SJSA1 (cell line): ENCODE measurements at regions not wholly inside any gene's neighbourhood (a gene's known extent, or its start where the extent isn't known, plus 50 kb on each side); places are given as distances from the start of the nearest gene placed in this dataset.
"Not testable (repeated sequence)": the region's sequence is repeated elsewhere in the genome, so short reads cannot be mapped to it uniquely, and the experiment has no call there.

Experiments
- DNase-seq, 2 experiments: peaks; one replicate each; pipeline ENCODE4 v3.0.0-alpha.2; 2015 to 2020; ENCODE audit warnings: low spot score in 2 of 2, low read depth in 1 of 2
- H3K27ac ChIP-seq: fragments of 250-450 bp; sonication (Bioruptor Pico); 2 replicates; pipeline ENCODE4 v1.5.1; 2020; ENCODE audit warnings: mild to moderate bottlenecking, moderate library complexity
- H3K27me3 ChIP-seq: fragments of 250-450 bp; sonication (Bioruptor Pico); replicated peaks from 2 replicates; pipeline ENCODE4 v1.5.1; 2020; ENCODE audit warnings: mild to moderate bottlenecking, moderate library complexity
- H3K36me3 ChIP-seq: fragments of 250-450 bp; sonication (Bioruptor Pico); 2 replicates; pipeline ENCODE4 v1.5.1; 2020; ENCODE audit warnings: mild to moderate bottlenecking
- H3K4me1 ChIP-seq: fragments of 250-450 bp; sonication (Bioruptor Pico); replicated peaks from 2 replicates; pipeline ENCODE4 v1.6.1; 2021; ENCODE audit warnings: mild to moderate bottlenecking
- H3K4me3 ChIP-seq: fragments of 250-450 bp; sonication (Bioruptor Pico); 2 replicates; pipeline ENCODE4 v1.5.1; 2020; ENCODE audit warnings: mild to moderate bottlenecking
- H3K9me3 ChIP-seq: fragments of 250-450 bp; sonication (Bioruptor Pico); replicated peaks from 2 replicates; pipeline ENCODE4 v1.5.1; 2020; ENCODE audit warnings: mild to moderate bottlenecking

DNA sequence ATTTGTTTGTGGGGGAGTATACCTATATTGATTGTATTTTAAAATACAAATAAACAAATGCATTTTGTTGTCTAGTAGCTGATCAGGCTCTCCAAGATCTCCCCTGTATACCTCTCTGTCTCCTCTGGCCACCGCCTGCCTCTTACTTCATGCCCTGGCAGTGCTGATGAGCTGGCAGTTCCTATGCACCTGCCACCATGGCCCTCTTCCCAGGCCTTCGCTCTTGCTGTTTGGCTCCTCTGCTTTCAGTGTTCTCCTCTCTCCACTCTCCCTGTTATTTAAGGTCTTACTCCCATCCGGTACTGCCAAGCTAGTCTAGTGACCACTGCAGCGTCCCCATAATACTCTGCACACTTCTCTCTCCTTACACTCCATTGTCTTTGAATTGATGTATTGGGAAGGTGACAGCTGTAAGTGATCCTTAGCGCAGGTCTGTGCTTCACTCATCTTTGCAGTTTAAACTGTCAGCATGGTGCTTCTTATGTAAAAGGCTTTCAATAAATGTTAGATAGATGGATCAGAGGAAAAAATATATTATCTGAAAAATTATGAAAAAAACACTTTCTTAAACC is 88.1 kb upstream of the ATP1A1 start:
- no peaks in the 10 kb centered on the region for H3K9me3 ChIP-seq

DNA sequence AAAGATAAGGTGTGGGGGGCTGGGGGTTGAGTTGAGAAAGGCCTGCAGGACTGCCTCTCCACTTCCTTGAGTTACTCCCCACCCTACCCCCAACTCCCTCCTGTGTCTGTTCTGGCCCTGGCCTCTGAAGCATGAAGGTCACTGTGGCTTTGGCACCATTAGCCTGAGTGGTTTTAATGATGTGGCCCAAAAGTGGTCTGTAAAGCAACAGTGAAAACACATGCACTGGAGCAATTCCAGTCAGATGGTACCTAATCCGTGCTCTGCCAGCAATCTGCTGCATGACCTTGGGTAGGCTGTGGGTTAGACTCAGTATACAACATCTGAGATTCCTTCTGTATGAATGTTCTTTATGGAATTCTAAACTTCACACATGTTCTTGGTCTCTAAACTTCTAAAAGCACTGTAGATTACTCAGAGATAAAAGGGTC is 86.5 kb upstream of the ATP1A1 start:
- Histone ChIP-seq H3K9me3 (no peaks in the 10 kb centered on the region), H3K27ac (no peak overlapping the region), H3K4me1 (peaks cover 26% of the 10 kb centered on the region), H3K4me3 (no peak overlapping the region), H3K27me3 (no peaks in the 10 kb centered on the region), H3K36me3 (no peaks in the 10 kb centered on the region)
- peak in 1 of 2 experiments; percentile 24 for DNase-seq

More for the DNA sequence above, 88.1 kb upstream of the ATP1A1 start:
- Histone ChIP-seq H3K4me1 (peaks cover 13% of the 10 kb centered on the region), H3K27me3 (no peaks in the 10 kb centered on the region), H3K4me3 (no peak overlapping the region), H3K27ac (no peak overlapping the region), H3K36me3 (no peaks in the 10 kb centered on the region)
- no peak for DNase-seq

DNA sequence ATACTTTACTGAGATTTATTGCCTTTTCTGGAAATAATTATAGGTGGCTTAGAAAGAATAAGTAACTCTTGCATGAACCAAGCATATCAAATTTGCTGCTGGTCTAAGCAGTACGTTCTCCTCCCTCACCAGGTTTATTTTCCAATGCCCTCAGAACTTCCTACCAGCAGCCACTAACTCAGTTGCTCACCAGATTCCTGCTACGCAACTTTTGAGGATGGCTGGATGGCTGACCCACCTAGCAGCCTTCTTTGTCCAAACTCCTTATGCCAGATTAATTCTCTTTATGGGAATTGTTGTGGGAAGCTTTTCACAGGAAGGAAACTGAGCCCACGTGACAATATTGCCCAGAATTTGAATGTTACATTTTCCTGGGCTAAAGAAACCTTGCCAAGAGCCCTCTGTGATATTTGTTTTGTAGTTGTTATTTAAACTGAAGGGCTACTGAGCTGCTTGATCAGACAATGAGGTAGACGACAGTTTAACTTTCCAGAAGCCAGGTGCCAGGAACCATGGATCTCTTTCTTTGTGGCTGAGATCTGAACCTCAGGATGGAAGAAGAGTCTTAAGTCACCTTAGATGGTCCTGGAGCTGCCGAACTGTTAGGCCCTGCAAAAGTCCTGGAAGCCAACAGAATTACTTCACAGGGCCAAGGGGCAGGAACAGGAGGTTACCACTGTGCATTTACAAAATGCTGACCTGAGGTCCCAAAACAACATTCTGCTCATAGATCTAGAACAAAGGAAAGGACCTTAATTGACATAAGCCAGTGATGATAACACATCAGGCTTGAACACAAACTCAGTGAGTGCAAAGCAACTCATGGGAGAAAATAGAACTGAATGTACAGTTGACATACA is 85.5 kb upstream of the ATP1A1 start:
- H3K4me3 ChIP-seq: no peak overlapping the region
- H3K27me3 ChIP-seq: no peaks in the 10 kb centered on the region
- no peaks in the 10 kb centered on the region for H3K9me3 ChIP-seq
- H3K36me3 ChIP-seq: no peaks in the 10 kb centered on the region
- no peak for DNase-seq
- no peak overlapping the region for H3K27ac ChIP-seq
- peaks cover 30% of the 10 kb centered on the region for H3K4me1 ChIP-seq

DNA sequence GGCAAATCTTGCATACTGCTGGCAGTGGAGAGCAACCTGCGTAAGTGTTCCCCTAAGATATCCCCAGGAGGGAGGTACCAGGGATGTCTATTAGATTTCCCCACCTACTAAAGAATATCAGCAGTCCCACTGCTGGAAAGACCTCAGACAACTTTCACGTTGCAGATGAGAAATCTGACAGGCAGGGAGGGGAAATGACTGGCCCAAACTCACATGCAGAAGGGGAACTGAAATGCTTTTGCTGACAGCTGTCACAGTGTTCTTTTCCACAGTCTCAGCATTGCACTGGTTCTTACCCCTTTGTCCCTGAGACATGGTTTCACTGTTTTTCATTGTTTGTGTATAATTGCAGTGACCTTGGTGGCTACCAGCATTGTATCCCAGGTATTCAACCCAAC is 84.8 kb upstream of the ATP1A1 start:
- Histone ChIP-seq H3K4me3 (no peak overlapping the region), H3K27ac (no peak overlapping the region), H3K4me1 (peaks cover 30% of the 10 kb centered on the region), H3K36me3 (no peaks in the 10 kb centered on the region), H3K27me3 (no peaks in the 10 kb centered on the region), H3K9me3 (no peaks in the 10 kb centered on the region)
- no peak for DNase-seq

DNA sequence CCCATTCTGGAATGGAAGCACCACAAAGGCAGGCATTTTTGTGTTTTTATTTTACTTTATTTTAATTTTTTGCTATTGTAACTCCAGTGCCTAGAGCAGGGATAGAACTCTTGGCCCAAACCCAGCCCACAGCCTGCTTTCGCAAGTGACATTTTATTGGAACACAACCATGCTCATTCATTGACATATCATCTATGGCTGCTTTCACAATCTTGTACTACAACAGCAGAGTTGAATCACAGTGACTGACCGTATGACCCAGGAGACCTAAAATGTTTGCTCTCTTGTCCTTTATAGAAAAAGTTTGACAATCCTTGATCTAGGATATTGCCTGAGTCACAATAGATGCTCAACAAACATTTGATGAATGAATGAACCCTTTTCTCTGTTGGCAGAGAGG is 83.9 kb upstream of the ATP1A1 start:
- Histone ChIP-seq H3K27me3 (no peaks in the 10 kb centered on the region), H3K4me3 (no peak overlapping the region), H3K4me1 (peaks cover 30% of the 10 kb centered on the region), H3K9me3 (no peaks in the 10 kb centered on the region), H3K36me3 (no peaks in the 10 kb centered on the region), H3K27ac (no peak overlapping the region)
- no peak for DNase-seq

DNA sequence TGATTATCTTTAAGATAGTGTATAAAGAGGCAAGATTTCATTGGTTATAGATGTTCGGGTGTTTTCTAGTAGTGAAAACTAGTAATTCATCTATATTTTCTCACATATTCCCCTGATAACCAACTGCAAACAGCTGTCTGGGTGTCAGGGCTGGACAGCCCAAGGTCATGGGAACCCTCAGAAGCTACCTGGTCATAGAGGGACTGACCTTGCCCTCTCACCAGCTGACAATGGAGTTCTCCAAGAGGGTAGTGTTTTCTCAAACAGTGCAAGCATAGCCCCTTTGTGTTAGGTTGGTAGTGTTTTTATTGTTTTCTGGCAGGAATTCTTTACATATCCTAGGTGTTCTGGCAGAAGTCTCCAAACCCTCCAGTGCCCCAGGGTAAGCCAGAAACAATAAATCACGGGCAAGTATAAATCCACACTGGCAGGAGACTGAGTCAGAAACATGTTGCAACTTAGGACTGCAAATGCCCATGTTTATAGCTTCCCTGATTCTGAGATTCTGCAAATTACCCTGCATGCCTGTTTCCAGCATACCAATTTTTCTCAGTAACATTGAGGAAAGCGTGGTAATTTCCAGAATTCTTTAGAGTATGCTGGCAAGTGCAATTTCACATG is 82.8 kb upstream of the ATP1A1 start:
- Histone ChIP-seq H3K27ac (no peak overlapping the region), H3K9me3 (no peaks in the 10 kb centered on the region), H3K36me3 (no peaks in the 10 kb centered on the region), H3K4me1 (peaks cover 30% of the 10 kb centered on the region), H3K27me3 (no peaks in the 10 kb centered on the region), H3K4me3 (no peak overlapping the region)
- peak in 1 of 2 experiments; percentile 30 for DNase-seq

DNA sequence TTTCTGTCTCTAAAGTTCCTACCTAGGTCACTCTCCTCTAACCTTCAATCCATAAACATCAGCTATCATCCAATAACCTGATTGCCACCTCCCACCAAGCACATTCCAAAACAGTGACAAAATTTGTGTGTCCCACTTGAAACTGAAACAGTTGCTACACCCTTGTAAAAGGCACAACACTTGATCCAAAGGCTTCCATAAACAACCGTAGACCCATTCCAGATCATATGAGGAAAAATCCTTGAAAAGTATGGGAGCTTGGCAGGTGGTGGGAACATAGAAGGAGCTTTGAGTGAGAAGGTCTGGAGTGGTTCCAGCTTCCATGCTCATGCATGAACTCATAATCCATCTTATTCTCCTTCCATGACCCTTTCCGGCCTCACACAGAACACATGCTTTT is 82.0 kb upstream of the ATP1A1 start:
- DNase-seq: no peak
- Histone ChIP-seq H3K9me3 (no peaks in the 10 kb centered on the region), H3K27ac (no peak overlapping the region), H3K36me3 (no peaks in the 10 kb centered on the region), H3K4me3 (no peak overlapping the region), H3K4me1 (peaks cover 30% of the 10 kb centered on the region), H3K27me3 (no peaks in the 10 kb centered on the region)

DNA sequence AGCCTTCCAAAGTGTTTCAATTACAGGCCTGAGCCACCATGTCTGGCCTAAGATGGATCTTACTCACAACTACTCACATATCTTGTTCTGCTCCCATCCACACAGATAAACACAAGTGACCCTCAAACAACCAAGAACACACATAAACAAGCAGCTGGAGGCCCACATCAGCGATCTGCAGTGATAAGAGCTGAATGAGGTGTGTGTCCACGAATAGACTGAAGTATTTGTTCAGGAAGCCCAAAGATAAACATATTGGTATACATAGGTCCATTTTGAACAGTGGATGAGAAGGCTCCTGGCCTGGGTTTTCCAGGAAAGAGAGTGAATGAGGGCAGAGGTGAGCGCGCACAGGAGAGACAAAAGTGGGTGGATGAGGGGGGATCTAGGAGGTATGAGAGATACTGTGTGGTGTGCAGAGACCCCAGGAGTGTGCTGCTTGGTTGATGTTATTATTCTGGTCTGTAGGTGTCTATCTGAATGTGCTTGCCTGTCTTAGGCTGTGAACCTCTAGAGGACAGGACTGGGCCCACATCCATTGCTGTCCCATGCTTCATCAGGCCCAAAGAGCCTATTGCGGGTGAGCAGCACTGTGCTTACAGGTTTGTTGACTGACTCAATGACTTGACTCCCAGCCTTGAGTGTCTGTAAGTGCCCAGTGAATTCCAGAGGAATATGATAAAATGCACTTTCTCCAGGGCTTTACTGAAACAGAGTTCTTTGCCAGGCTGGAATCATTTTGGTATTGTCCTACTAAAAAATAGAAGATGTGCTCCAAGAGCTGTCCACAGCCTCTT is 79.9 kb upstream of the ATP1A1 start:
- Histone ChIP-seq H3K4me1 (peaks cover 17% of the 10 kb centered on the region), H3K4me3 (no peak overlapping the region), H3K36me3 (no peaks in the 10 kb centered on the region), H3K27ac (no peak overlapping the region), H3K9me3 (no peaks in the 10 kb centered on the region), H3K27me3 (no peaks in the 10 kb centered on the region)
- DNase-seq: no peak

DNA sequence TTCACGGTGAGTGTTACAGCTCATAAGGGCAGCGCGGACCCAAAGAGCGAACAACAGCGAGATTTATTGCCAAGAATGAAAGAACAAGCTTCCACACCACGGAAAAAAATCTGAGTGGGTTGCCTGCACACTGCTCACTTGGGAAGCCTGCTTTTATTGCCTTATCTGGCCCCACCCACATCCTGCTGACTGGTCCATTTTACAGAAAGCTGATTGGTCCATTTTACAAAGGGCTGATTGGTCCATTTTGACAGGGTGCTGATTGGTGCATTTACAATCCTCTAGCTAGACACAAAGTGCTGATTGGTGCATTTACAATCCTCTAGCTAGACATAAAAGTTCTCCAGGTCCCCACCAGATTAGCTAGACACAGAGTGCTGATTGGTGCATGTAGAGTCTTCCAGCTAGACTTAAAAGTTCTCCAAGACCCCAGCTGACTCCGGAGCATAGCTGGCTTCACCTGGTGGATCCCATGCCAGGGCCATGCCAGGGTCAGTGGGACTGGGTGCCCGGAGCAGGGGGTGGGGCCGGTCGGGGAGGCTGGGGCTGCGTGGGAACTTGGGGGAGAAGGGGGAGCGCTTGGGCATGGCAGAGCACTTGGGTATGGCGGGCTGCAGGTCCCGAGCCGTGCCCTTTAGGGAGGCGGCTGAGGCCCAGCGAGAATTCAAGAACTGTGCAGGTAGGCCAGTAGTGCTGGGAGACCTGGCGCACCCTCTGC is 75.4 kb upstream of the ATP1A1 start:
- Histone ChIP-seq H3K9me3 (no peaks in the 10 kb centered on the region), H3K36me3 (no peaks in the 10 kb centered on the region), H3K27ac (no peak overlapping the region), H3K27me3 (no peaks in the 10 kb centered on the region), H3K4me1 (no peaks in the 10 kb centered on the region), H3K4me3 (no peak overlapping the region)
- no peak for DNase-seq

DNA sequence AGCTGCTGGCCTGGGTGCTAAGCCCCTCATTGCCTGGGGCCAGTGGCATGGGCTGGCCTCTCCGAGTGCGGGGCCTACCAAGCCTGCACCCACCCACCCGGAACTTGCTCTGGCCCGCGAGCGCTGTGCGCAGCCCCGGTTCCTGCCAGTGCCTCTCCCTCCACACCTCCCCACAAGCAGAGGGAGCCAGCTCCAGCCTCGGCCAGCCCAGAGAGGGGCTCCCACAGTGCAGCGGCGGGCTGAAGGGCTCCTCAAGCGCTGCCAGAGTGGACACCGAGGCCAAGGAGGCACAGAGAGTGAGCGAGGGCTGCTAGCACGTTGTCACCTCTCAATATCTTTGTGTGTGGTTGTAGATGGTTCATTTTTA is 74.8 kb upstream of the ATP1A1 start:
- DNase-seq, H3K27ac ChIP-seq, H3K4me3 ChIP-seq, H3K9me3 ChIP-seq, H3K4me1 ChIP-seq, H3K36me3 ChIP-seq, H3K27me3 ChIP-seq: not testable (repeated sequence)

DNA sequence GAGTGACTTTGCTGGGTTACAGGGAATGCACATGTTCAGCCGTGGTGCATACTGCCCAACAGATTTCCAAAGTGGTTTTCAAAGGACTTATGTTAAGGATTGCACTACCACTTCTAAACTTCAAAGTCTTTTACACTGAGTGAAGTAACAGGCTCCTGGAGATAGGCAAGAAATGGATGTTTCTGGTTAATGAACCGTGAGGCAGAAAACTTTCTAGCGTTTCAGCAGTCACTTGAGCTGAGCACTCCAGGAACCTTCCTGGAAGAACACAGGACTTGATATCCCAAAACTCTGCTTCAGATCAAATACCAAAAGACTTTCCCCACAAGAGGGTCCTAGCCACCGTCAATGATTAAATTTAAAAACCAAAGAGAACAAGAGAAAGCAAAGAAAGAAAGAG is 74.3 kb upstream of the ATP1A1 start:
- H3K4me3 ChIP-seq: no peak overlapping the region
- H3K27me3 ChIP-seq: no peaks in the 10 kb centered on the region; the same call in 1 of the 2 replicates
- no peaks in the 10 kb centered on the region for H3K4me1 ChIP-seq
- DNase-seq: no peak
- no peak overlapping the region for H3K27ac ChIP-seq
- H3K9me3 ChIP-seq: no peaks in the 10 kb centered on the region
- no peaks in the 10 kb centered on the region for H3K36me3 ChIP-seq

DNA sequence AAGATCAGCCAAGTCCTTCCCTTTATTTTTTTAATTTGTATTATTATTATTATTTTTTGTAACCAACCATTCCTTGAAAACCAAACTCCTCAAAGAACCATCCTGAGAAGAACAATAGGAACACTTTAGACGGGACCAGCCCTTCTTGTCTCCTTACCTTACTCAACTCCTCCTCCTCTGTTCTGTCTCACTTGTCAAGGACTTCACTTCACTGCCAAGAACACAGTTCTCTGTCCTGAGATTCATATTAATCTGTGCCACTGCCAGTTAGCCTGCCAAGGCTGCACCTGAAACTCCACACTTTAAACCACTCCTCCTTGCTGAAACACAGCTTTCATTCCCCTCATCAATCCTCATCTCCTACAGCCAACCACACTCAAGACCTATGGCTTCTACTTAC is 73.8 kb upstream of the ATP1A1 start:
- no peak overlapping the region for H3K4me3 ChIP-seq
- H3K36me3 ChIP-seq: no peaks in the 10 kb centered on the region
- H3K27me3 ChIP-seq: no peaks in the 10 kb centered on the region; the same call in 1 of the 2 replicates
- H3K4me1 ChIP-seq: no peaks in the 10 kb centered on the region
- no peak overlapping the region for H3K27ac ChIP-seq
- no peaks in the 10 kb centered on the region for H3K9me3 ChIP-seq
- DNase-seq: no peak

DNA sequence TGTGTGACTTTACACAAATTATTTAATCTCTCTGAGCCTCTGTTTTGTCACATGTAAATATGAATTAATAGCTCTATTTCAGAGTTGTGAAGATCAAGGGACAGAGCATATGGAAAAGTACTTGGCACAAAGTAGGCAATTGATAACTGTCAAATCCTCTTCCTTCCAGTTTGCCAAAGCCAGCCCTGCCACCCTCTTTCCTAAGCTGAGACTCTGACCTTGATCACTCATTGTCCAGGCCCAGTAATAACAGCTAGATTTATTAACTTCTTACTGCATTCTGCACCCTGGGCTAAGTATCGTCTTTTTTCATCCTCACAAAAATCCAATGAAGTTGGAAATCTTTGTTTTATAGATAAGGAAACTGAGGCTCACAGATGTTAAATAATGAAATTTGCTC is 70.8 kb upstream of the ATP1A1 start:
- Histone ChIP-seq H3K27me3 (peaks cover 4% of the 10 kb centered on the region; the same call in 1 of the 2 replicates), H3K36me3 (no peaks in the 10 kb centered on the region), H3K27ac (no peak overlapping the region), H3K4me3 (no peak overlapping the region), H3K4me1 (no peaks in the 10 kb centered on the region), H3K9me3 (no peaks in the 10 kb centered on the region)
- DNase-seq: no peak
